HG02588 (cell line): ENCODE measurements at regions not wholly inside any gene's neighbourhood (a gene's known extent, or its start where the extent isn't known, plus 50 kb on each side); places are given as distances from the start of the nearest gene placed in this dataset.
"Not testable (repeated sequence)": the region's sequence is repeated elsewhere in the genome, so short reads cannot be mapped to it uniquely, and the experiment has no call there.

Source experiments
- ATAC-seq: cut with Tn5 transposase; IDR thresholded peaks from one replicate; pipeline ENCODE4 v1.9.1; 2021; ENCODE audit warnings: mild to moderate bottlenecking, moderate library complexity; ENCODE audit not compliant: unreplicated experiment

GRCh38 chr11:38060920-38061319 lies 1462.9 kb upstream of the RAG2 start:
- ATAC-seq: no peak

- no peak for ATAC-seq
These were observed 1462.1 kb upstream of the RAG2 start for GRCh38 chr11:38060136-38060535.

GRCh38 chr11:38046571-38047135 lies 1448.6 kb upstream of the RAG2 start:
- no peak for ATAC-seq

- no peak for ATAC-seq
These were observed 1445.0 kb upstream of the RAG2 start for GRCh38 chr11:38043060-38043459.

DNA sequence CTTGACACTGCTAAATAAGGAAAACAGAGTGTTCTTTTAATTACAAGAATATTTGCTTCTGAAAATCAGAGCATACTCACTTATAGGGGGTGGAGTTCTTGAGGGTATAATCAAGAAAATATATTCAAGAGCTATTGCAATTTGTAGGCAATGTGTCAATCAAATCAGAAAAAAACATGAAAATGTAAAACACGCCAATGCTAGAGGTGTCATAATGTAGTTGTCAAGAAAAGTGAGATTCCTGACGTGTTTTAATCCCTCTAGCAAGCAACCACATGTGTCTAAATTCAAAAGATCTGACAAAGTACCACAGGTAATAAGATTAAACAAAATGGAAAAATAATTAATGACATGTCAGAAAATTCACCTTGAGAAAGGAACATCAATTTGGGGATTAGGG lies 1440.7 kb upstream of the RAG2 start:
- ATAC-seq: no peak

- no peak for ATAC-seq
These were observed 1421.2 kb upstream of the RAG2 start for GRCh38 chr11:38019072-38019775.

GRCh38 chr11:38014405-38014804 lies 1416.4 kb upstream of the RAG2 start:
- ATAC-seq: no peak

- no peak for ATAC-seq
These were observed 1415.1 kb upstream of the RAG2 start for GRCh38 chr11:38013157-38013556.

- no peak for ATAC-seq
These were observed 1413.5 kb upstream of the RAG2 start for GRCh38 chr11:38011496-38011895.

- no peak for ATAC-seq
These were observed 1411.9 kb upstream of the RAG2 start for GRCh38 chr11:38009932-38010331.

- ATAC-seq: no peak
These were observed 1408.4 kb upstream of the RAG2 start for GRCh38 chr11:38006466-38006865.

GRCh38 chr11:38005597-38005996 lies 1407.6 kb upstream of the RAG2 start:
- ATAC-seq: no peak

GRCh38 chr11:37999171-37999570 lies 1401.1 kb upstream of the RAG2 start:
- ATAC-seq: no peak

GRCh38 chr11:37995886-37996285 lies 1397.8 kb upstream of the RAG2 start:
- no peak for ATAC-seq

- ATAC-seq: no peak
These were observed 1390.0 kb upstream of the RAG2 start for GRCh38 chr11:37988031-37988430.

DNA sequence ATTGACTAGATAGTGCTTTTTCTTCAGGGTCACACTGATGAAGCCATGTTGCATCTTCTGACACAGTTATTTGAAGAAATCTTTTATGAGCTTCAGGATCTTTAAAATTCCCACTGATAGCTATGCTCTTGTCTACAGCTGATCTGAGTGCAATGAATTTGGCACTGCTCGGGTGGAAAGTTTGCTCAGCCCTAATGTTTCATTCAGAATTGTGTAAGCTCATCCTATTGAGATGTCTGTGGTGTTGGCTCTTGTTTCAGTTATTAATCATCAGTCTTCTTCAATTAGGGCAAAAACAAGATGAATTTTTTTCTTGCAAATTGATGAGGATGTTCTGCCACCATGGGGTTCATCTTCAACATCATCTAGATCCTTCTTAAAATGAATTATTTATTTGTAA lies 1387.0 kb upstream of the RAG2 start:
- no peak for ATAC-seq

DNA sequence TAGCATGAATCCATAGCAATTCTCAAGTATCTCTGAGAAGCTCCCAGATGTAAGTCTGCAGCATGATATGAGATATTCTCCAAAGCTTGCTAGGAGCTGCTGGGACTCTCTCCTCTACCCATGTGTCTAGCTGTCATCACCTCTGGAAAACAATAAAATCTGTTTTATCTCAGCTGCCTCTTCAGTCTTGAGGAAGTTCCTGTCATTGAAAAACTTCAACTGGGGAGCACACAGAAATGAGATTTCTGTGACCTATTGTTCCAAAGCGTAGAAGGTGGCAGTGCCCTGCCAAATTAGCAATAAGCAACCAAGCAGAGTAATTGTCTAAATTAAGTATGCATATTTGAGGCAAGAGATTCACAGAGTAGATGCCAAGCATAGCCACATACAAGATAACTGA lies 1380.6 kb upstream of the RAG2 start:
- no peak for ATAC-seq

DNA sequence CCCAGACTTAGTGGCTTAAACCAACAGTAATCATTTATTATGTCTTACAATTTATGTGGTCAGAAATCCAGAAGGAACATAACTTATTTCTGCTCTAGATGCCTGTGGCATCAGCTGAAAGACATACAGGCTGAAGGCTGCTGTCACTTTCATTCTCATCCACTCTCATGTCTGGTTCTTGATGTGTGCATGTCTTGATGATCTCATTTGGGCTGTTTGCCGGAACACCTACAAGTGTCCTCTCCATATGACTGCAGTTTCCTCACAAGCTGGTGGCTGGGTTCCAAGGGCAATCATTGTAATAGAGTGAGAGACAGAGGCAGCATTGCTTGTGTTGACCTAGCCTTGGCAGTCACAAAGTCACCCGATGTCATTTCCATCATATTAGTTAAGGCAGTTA lies 1375.9 kb upstream of the RAG2 start:
- ATAC-seq: no peak

- no peak for ATAC-seq
These were observed 1374.7 kb upstream of the RAG2 start for GRCh38 chr11:37972691-37973090.

- not testable (repeated sequence) for ATAC-seq
These were observed 1371.3 kb upstream of the RAG2 start for GRCh38 chr11:37969336-37969735.

DNA sequence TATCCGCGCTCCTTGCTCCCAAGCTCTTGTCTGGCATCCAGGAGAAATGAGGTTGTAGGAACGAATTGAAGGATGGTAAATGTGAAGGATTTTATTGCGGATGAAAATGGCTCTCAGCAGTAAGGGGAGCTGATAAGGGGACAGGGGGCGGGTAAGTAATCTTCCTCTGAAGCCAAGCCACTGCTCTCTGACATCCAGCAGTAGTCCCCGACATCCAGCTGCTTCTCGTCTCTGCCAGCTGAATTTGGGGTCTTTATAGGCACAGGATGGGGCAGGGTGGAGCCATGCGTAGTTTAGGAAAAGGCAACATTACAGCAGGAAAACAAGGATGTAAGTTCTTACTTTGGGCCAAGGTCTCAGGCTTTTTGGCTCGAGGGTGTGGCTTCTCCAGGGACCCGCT lies 1370.1 kb upstream of the RAG2 start:
- ATAC-seq: no peak

DNA sequence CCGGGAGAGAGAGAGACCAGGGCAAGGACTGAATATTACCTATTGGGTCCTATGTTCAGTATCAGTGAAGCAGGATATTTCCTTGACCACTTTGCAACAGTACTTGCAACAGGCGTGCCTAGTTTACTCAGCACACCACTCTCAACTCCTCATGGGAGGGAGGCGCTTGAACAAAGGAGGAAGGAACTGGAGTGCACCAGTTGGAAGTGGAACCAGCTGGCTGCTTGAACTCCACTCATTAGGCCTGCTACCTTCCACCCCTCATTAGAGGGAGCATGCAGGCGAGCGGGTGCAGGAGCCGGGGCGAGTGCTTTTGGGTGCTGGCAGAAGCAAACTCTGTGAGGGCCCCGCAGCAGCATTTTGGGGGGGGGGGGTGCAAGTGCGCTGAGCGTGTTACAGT lies 1369.6 kb upstream of the RAG2 start:
- ATAC-seq: no peak

- ATAC-seq: no peak
These were observed 1365.4 kb upstream of the RAG2 start for GRCh38 chr11:37963440-37963839.
